Body of pancreas (tissue), 4 donors: ENCODE measurements at regions not wholly inside any gene's neighbourhood (a gene's known extent, or its start where the extent isn't known, plus 50 kb on each side); places are given as distances from the start of the nearest gene placed in this dataset.
"Not testable (repeated sequence)": the region's sequence is repeated elsewhere in the genome, so short reads cannot be mapped to it uniquely, and the experiment has no call there.

Experiments used
- ATAC-seq: fragments of 150-250 bp; one replicate; pipeline ENCODE4 v1.9.1; 2016
- DNase-seq, 4 donors: peaks; one replicate each; pipeline ENCODE4 v3.0.0-alpha.2; 2019
- H3K27ac ChIP-seq, 4 donors: fragments of 200-600 bp; sonication (generic); 1 replicate in 3 of 4; 2 replicates in 1 of 4; pipeline versions ENCODE4 v1.5.1 to v1.6.1; 2016 to 2019; ENCODE audit warnings: mild to moderate bottlenecking in 1 of 4, mixed read lengths in 1 of 4, moderate library complexity in 1 of 4
- H3K27me3 ChIP-seq, 2 donors: fragments of 200-600 bp; sonication (generic); one replicate each; pipeline ENCODE4 v1.6.0; 2016; ENCODE audit warnings: mild to moderate bottlenecking in 1 of 2
- H3K36me3 ChIP-seq, 2 donors: fragments of 200-600 bp; sonication (generic); replicated peaks in 1 of 2; 2 replicates each; pipeline ENCODE4 v1.5.1; 2016; ENCODE audit warnings: low read depth in 2 of 2; ENCODE audit not compliant: insufficient read depth in 1 of 2
- H3K4me1 ChIP-seq: fragments of 200-600 bp; sonication (generic); one replicate; pipeline ENCODE4 v1.6.0; 2016
- H3K4me3 ChIP-seq, 2 donors: fragments of 200-600 bp; sonication (generic); 1 replicate in 1 of 2; 2 replicates in 1 of 2; pipeline ENCODE4 v1.5.1; 2016 to 2019
- H3K9me3 ChIP-seq, 3 donors: fragments of 200-600 bp; sonication (generic); 1 replicate in 2 of 3; 2 replicates in 1 of 3; pipeline ENCODE4 v1.5.1; 2016
- POLR2A ChIP-seq, 3 donors: fragments of 450-650 bp; IDR thresholded peaks; one replicate each; pipeline ENCODE4 v1.6.1; 2016; ENCODE audit warnings: antibody characterized with exemption in 3 of 3, mild to moderate bottlenecking in 2 of 3
- WGBS, 2 donors: methylation state at CpG; one replicate each; pipeline ENCODE4 v1.1.5; 2017; 5-methylcytosine and 5-hydroxymethylcytosine counted together
- intact Hi-C: fragments of 100-400 bp; cut with DNase I; formaldehyde crosslinking; loops from one replicate; pipeline ENCODE4 v1.15.1; 2023
- TF ChIP-seq, protein P1 (sequence below), 7 experiments: fragments of 450-650 bp in 4 of 7; fragments of 200-600 bp in 3 of 7; sonication (generic) in 3 of 7; IDR thresholded peaks; one replicate each; pipeline ENCODE4 v1.5.1; 2016 to 2019; ENCODE audit warnings: antibody characterized with exemption in 7 of 7

DNA sequence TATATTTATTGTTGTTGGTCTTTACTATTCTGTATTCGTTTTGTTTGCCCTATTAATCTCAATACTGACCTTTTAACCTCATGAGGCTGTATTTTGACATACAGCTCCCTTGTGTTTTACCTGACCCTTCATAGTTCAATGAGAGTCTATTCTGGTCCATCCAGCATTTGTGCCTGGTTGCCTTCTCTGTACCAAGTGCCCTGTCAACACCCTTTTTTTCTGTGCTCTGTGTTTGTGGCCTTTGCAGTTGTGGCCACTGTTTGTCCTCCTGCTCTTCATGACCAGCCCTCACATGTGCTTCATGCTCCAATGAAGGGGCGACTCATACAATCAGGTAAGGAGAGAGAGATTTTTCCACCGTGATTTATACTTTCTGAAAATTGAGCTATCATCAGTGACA is 368.2 kb downstream of the IL20RB start:
- H3K27me3 ChIP-seq, result no peaks in the 10 kb centered on the region
- TF ChIP-seq, protein P1, sequence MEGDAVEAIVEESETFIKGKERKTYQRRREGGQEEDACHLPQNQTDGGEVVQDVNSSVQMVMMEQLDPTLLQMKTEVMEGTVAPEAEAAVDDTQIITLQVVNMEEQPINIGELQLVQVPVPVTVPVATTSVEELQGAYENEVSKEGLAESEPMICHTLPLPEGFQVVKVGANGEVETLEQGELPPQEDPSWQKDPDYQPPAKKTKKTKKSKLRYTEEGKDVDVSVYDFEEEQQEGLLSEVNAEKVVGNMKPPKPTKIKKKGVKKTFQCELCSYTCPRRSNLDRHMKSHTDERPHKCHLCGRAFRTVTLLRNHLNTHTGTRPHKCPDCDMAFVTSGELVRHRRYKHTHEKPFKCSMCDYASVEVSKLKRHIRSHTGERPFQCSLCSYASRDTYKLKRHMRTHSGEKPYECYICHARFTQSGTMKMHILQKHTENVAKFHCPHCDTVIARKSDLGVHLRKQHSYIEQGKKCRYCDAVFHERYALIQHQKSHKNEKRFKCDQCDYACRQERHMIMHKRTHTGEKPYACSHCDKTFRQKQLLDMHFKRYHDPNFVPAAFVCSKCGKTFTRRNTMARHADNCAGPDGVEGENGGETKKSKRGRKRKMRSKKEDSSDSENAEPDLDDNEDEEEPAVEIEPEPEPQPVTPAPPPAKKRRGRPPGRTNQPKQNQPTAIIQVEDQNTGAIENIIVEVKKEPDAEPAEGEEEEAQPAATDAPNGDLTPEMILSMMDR (IDR thresholded peaks at IDR 0.05), result no peak
- no peak for TF ChIP-seq POLR2A (IDR thresholded peaks at IDR 0.05)
- H3K9me3 ChIP-seq, result no peaks in the 10 kb centered on the region
- 33 to 36% methylated on average over 3 of the region's 3 CpGs for WGBS, 2 donors
- no peak overlapping the region for H3K4me3 ChIP-seq
- no peaks in the 10 kb centered on the region for H3K4me1 ChIP-seq
- ATAC-seq (no peak), DNase-seq (no peak)
- H3K27ac ChIP-seq, result no peak overlapping the region
- H3K36me3 ChIP-seq, result no peaks in the 10 kb centered on the region
- intact Hi-C loops, result no loop called here

DNA sequence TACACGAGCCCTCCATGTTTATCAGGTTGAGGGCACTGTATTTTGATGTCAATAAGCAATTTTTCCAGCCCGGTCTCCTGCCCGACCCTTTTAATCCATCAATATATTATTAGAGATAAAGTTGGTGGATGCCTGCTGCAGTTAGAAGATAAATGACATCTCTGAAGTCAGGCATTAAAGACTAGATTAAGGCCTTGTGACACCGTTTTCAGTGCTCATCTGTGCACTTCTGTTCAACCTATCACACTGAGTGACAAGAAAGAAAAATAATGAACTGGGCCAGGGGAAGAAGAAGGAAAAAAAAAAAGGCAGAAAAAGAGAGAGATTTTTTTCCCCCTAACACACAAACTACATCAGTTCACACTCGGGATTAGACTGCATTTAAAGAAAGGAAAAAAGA is 371.8 kb downstream of the IL20RB start:
- Histone ChIP-seq H3K27me3 (no peaks in the 10 kb centered on the region), H3K36me3 (no peaks in the 10 kb centered on the region), H3K4me3 (no peak overlapping the region), H3K4me1 (no peaks in the 10 kb centered on the region), H3K9me3 (no peaks in the 10 kb centered on the region), H3K27ac (no peak overlapping the region)
- TF ChIP-seq, protein P1 (IDR thresholded peaks at IDR 0.05), result no peak
- DNase-seq (no peak), ATAC-seq (no peak)
- 22 to 26% methylated on average over 5 of the region's 5 CpGs for WGBS, 2 donors
- intact Hi-C loops, result no loop called here

DNA sequence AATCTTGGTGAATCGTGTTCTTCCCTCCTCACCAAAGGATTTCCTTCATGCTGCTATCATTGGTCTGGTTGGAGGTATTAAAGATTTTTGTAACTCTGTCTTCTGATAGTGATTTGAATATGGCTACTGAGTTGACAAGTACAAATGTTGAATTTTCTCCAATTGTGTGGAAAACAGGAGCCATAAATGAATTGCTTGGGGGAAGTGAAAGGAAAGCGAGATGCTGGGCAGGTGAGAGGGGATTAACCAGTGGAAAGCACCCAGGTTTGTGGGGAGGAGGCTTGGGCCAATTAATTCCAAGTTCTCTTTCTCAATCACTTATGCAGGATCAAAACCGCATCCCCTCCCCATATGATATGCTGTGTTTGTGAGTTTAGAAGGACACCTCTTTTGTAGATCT is 372.5 kb downstream of the IL20RB start:
- no peaks in the 10 kb centered on the region for H3K9me3 ChIP-seq
- H3K36me3 ChIP-seq, result no peaks in the 10 kb centered on the region
- no peaks in the 10 kb centered on the region for H3K27me3 ChIP-seq
- H3K4me3 ChIP-seq, result no peak overlapping the region
- TF ChIP-seq POLR2A (IDR thresholded peaks at IDR 0.05), result no peak
- TF ChIP-seq, protein P1 (IDR thresholded peaks at IDR 0.05), result no peak
- ATAC-seq (no peak), DNase-seq (no peak)
- intact Hi-C loops, result no loop called here
- no peaks in the 10 kb centered on the region for H3K4me1 ChIP-seq
- no peak overlapping the region for H3K27ac ChIP-seq
- WGBS, 2 donors, result 60 to 75% methylated on average over 3 of the region's 3 CpGs

DNA sequence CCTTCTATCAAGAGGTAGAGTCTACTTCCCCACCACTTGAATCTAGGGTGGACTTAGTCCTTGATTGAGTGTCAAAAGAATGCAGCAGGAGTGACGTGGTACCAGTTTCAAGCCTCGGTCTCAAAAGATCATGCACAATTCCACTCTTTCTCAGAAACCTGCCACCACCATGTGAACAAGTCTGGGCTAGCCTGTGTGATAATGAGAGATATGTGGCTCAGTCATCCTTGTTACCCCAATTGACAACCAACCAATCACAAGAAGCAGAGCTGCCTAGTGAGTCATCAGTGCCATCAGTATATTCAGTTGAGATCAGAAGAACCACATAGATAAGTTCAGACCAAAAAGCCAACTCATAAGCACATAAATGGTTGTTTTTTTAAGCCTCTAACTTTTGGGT is 374.5 kb downstream of the IL20RB start:
- 48 to 63% methylated on average over 2 of the region's 2 CpGs for WGBS, 2 donors
- Histone ChIP-seq H3K4me1 (no peaks in the 10 kb centered on the region), H3K27ac (no peak overlapping the region), H3K27me3 (no peaks in the 10 kb centered on the region), H3K4me3 (no peak overlapping the region), H3K36me3 (no peaks in the 10 kb centered on the region), H3K9me3 (no peaks in the 10 kb centered on the region)
- TF ChIP-seq POLR2A (IDR thresholded peaks at IDR 0.05), result no peak
- TF ChIP-seq, protein P1 (IDR thresholded peaks at IDR 0.05), result no peak
- intact Hi-C loops, result no loop called here
- no peak for ATAC-seq
- DNase-seq, result no peak

DNA sequence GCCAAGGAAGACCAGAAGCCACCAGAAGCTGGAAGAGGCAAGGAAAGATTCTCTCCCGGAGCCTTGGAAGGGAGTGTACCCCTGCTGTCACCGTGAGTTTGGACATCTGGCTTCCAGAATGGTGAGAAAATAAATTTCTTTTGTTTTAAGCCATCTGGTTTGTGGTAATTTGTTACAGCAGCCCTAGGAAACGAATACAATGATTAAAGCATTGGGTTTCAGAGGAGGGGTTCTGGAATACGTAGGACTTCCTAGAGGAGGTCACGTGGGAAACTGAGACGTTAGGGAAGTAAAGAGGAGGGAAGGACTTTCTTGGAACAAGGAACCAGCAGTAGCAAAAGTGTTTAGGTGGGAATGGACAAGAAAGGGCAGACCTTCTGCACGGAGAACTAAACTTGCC is 377.7 kb downstream of the IL20RB start:
- intact Hi-C loops, result no loop called here
- Histone ChIP-seq H3K27me3 (no peaks in the 10 kb centered on the region), H3K36me3 (no peaks in the 10 kb centered on the region), H3K27ac (no peak overlapping the region), H3K4me1 (no peaks in the 10 kb centered on the region), H3K9me3 (no peaks in the 10 kb centered on the region), H3K4me3 (no peak overlapping the region)
- 24 to 26% methylated on average over 7 of the region's 7 CpGs for WGBS, 2 donors
- DNase-seq (no peak), ATAC-seq (no peak)
- TF ChIP-seq, protein P1 (IDR thresholded peaks at IDR 0.05), result no peak
- TF ChIP-seq POLR2A (IDR thresholded peaks at IDR 0.05), result no peak

DNA sequence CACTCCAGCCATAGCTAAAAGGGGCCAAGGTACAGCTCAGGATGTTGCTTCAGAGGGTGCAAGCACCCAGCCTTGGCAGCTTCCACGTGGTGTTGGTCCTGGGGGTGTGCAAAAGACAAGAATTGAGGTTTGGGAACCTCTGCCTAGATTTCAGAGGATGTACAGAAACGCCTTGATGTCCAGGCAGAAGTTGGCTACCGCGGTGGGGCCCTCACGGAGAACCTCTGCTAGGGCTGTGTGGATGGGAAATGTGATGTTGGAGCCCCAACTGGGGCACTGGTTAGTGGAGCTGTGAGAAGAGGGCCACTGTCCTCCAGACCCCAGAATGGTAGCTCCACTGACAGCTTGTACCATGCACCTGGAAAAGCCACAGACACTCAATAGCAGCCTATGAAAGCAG is 380.6 kb downstream of the IL20RB start:
- WGBS, 2 donors, result 42 to 56% methylated on average over 5 of the region's 5 CpGs
- H3K4me1 ChIP-seq, ATAC-seq, H3K36me3 ChIP-seq, H3K4me3 ChIP-seq, DNase-seq, intact Hi-C loops, H3K27me3 ChIP-seq, H3K27ac ChIP-seq, H3K9me3 ChIP-seq: not testable (repeated sequence)
